ENCODE measurements at regions not wholly inside any gene's neighbourhood (a gene's known extent, or its start where the extent isn't known, plus 50 kb on each side); places are given as distances from the start of the nearest gene placed in this dataset.

DNA sequence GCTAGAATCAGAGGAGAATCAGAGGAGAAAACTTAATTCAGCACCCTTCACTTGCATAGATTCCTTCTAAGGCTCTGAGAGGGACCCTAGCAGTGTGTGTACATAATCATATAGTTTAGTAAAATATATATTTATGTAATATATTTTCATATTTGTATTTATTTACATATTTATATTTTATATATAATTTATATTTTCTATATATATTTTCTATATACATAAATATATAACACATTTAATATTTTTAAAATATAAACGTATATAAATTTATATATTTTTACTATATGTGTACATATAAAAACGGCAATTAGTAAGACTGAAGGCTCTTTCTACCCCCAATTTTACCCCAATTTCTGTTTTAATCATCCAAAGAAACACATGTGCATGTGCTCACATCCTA, 80.3 kb downstream of the NXPE2 start:
- H3K4me3 ChIP-seq (ENCODE audit: insufficient read depth, low read length, poor library complexity, severe bottlenecking), result no peak overlapping the region
- TF ChIP-seq EZH2phosphoT487 (conservative IDR thresholded peaks at IDR 0.05; ENCODE audit: low read length) (no peak), CTCF (IDR thresholded peaks at IDR 0.05; ENCODE audit: insufficient read depth, low read length, poor library complexity, severe bottlenecking) (no peak)
- no peaks in the 10 kb centered on the region for H3K79me2 ChIP-seq (ENCODE audit: insufficient read depth, low read length)
- H3K27ac ChIP-seq (ENCODE audit: low read depth, low read length), result no peak overlapping the region
- no peaks in the 10 kb centered on the region for H3K36me3 ChIP-seq (ENCODE audit: low read length)
- no peaks in the 10 kb centered on the region for H3K9me3 ChIP-seq (ENCODE audit: insufficient read depth, low read length)
- no peaks in the 10 kb centered on the region for H4K20me1 ChIP-seq (ENCODE audit: low read depth, low read length)
- H3K9me2 ChIP-seq (replicated peaks; ENCODE audit: insufficient read depth, low read length), result no peaks in the 10 kb centered on the region
- no peaks in the 10 kb centered on the region for H3F3A ChIP-seq (ENCODE audit: insufficient read depth)
- no peak overlapping the region for H3K9ac ChIP-seq (ENCODE audit: low read length)
- no peaks in the 10 kb centered on the region for H3K27me3 ChIP-seq (ENCODE audit: low read length)
- no peak overlapping the region for H3K4me2 ChIP-seq (ENCODE audit: low read depth, low read length, poor library complexity, severe bottlenecking)
- H2AFZ ChIP-seq (ENCODE audit: low read depth, low read length, severe bottlenecking), result no peak overlapping the region

- Histone ChIP-seq H2AFZ (ENCODE audit: low read depth, low read length, severe bottlenecking) (no peak overlapping the region), H3K27me3 (ENCODE audit: low read length) (no peaks in the 10 kb centered on the region), H4K20me1 (ENCODE audit: low read depth, low read length) (no peaks in the 10 kb centered on the region), H3K79me2 (ENCODE audit: insufficient read depth, low read length) (no peaks in the 10 kb centered on the region), H3K4me3 (ENCODE audit: insufficient read depth, low read length, poor library complexity, severe bottlenecking) (no peak overlapping the region), H3K27ac (ENCODE audit: low read depth, low read length) (no peak overlapping the region), H3F3A (ENCODE audit: insufficient read depth) (no peaks in the 10 kb centered on the region), H3K9me2 (replicated peaks; ENCODE audit: insufficient read depth, low read length) (no peaks in the 10 kb centered on the region), H3K9ac (ENCODE audit: low read length) (no peak overlapping the region), H3K9me3 (ENCODE audit: insufficient read depth, low read length) (no peaks in the 10 kb centered on the region), H3K4me2 (ENCODE audit: low read depth, low read length, poor library complexity, severe bottlenecking) (no peak overlapping the region), H3K36me3 (ENCODE audit: low read length) (no peaks in the 10 kb centered on the region)
- TF ChIP-seq CTCF (IDR thresholded peaks at IDR 0.05; ENCODE audit: insufficient read depth, low read length, poor library complexity, severe bottlenecking) (no peak), EZH2phosphoT487 (conservative IDR thresholded peaks at IDR 0.05; ENCODE audit: low read length) (no peak)
Measured at GRCh38 chr11:114762408-114762807, 84.1 kb downstream of the NXPE2 start.

DNA sequence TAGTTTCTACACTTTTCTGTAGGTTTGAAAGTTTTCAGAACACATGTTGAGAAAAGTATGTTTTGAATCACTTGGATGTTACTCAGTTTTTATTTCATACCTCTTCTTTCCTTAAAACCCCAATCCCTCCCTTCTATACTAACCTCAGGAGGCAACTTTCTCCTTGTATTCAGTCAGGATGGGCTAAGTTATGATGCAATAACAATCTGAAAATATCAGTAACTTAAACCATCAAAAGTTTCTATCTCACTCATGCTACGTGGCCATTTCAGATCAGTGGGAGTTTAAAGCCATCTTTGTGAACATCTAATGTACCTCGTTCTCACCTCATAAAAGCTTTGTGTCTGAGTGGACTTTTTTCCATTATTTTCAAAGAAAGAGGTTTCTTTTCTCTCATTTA, 86.2 kb downstream of the NXPE2 start:
- H3K4me3 ChIP-seq (ENCODE audit: insufficient read depth, low read length, poor library complexity, severe bottlenecking), result no peak overlapping the region
- H3K36me3 ChIP-seq (ENCODE audit: low read length), result no peaks in the 10 kb centered on the region
- no peak overlapping the region for H3K4me2 ChIP-seq (ENCODE audit: low read depth, low read length, poor library complexity, severe bottlenecking)
- H3K9me3 ChIP-seq (ENCODE audit: insufficient read depth, low read length), result no peaks in the 10 kb centered on the region
- H4K20me1 ChIP-seq (ENCODE audit: low read depth, low read length), result no peaks in the 10 kb centered on the region
- no peaks in the 10 kb centered on the region for H3F3A ChIP-seq (ENCODE audit: insufficient read depth)
- H3K9me2 ChIP-seq (replicated peaks; ENCODE audit: insufficient read depth, low read length), result no peaks in the 10 kb centered on the region
- TF ChIP-seq CTCF (IDR thresholded peaks at IDR 0.05; ENCODE audit: insufficient read depth, low read length, poor library complexity, severe bottlenecking), result no peak
- no peak for TF ChIP-seq EZH2phosphoT487 (conservative IDR thresholded peaks at IDR 0.05; ENCODE audit: low read length)
- no peak overlapping the region for H3K27ac ChIP-seq (ENCODE audit: low read depth, low read length)
- H3K27me3 ChIP-seq (ENCODE audit: low read length), result no peaks in the 10 kb centered on the region
- no peak overlapping the region for H2AFZ ChIP-seq (ENCODE audit: low read depth, low read length, severe bottlenecking)
- no peak overlapping the region for H3K9ac ChIP-seq (ENCODE audit: low read length)
- H3K79me2 ChIP-seq (ENCODE audit: insufficient read depth, low read length), result no peaks in the 10 kb centered on the region

GRCh38 chr11:114771172-114771571, 92.8 kb downstream of the NXPE2 start:
- H3K27me3 ChIP-seq (ENCODE audit: low read length), result no peaks in the 10 kb centered on the region
- TF ChIP-seq EZH2phosphoT487 (conservative IDR thresholded peaks at IDR 0.05; ENCODE audit: low read length), result no peak
- TF ChIP-seq CTCF (IDR thresholded peaks at IDR 0.05; ENCODE audit: insufficient read depth, low read length, poor library complexity, severe bottlenecking), result no peak
- H3K79me2 ChIP-seq (ENCODE audit: insufficient read depth, low read length), result no peaks in the 10 kb centered on the region
- no peaks in the 10 kb centered on the region for H3F3A ChIP-seq (ENCODE audit: insufficient read depth)
- no peaks in the 10 kb centered on the region for H4K20me1 ChIP-seq (ENCODE audit: low read depth, low read length)
- no peaks in the 10 kb centered on the region for H3K9me2 ChIP-seq (replicated peaks; ENCODE audit: insufficient read depth, low read length)
- no peak overlapping the region for H3K4me2 ChIP-seq (ENCODE audit: low read depth, low read length, poor library complexity, severe bottlenecking)
- no peak overlapping the region for H3K4me3 ChIP-seq (ENCODE audit: insufficient read depth, low read length, poor library complexity, severe bottlenecking)
- H3K9me3 ChIP-seq (ENCODE audit: insufficient read depth, low read length), result no peaks in the 10 kb centered on the region
- no peak overlapping the region for H3K9ac ChIP-seq (ENCODE audit: low read length)
- H2AFZ ChIP-seq (ENCODE audit: low read depth, low read length, severe bottlenecking), result no peak overlapping the region
- no peak overlapping the region for H3K27ac ChIP-seq (ENCODE audit: low read depth, low read length)
- H3K36me3 ChIP-seq (ENCODE audit: low read length), result no peaks in the 10 kb centered on the region

Data from SU-DHL-6 (cell line).